ENCODE measurements at regions not wholly inside any gene's neighbourhood (a gene's known extent, or its start where the extent isn't known, plus 50 kb on each side); places are given as distances from the start of the nearest gene placed in this dataset.

GRCh38 chr12:31900271-31900670 is 58.9 kb upstream of the RESF1 start:
- TF ChIP-seq TAF1 (IDR thresholded peaks at IDR 0.05; ENCODE audit: low read depth, low read length) (no peak), EP300 (IDR thresholded peaks at IDR 0.05; ENCODE audit: borderline replicate concordance in 1 of 2, low read depth in 2 of 2, low read length in 2 of 2) (no peak), USF2 (IDR thresholded peaks at IDR 0.05; ENCODE audit: low read length) (no peak), CBX5 (IDR thresholded peaks at IDR 0.05; ENCODE audit: low read depth, low read length) (no peak), YY1 (IDR thresholded peaks at IDR 0.05; ENCODE audit: low read depth, low read length) (no peak), SRF (IDR thresholded peaks at IDR 0.05; ENCODE audit: low read depth, low read length) (no peak), CTCF (IDR thresholded peaks at IDR 0.05; ENCODE audit: control extremely low read depth in 1 of 3, insufficient read depth in 1 of 3, low read depth in 1 of 3, low read length in 3 of 3) (no peak), POLR2AphosphoS5 (IDR thresholded peaks at IDR 0.05; ENCODE audit: low read depth, low read length) (no peak), EZH2 (IDR thresholded peaks at IDR 0.05; ENCODE audit: low read depth, low read length, severe bottlenecking) (no peak), MAFK (IDR thresholded peaks at IDR 0.05; ENCODE audit: low read depth, low read length) (no peak)

Measured in H1 (cell line).